Iris pigment epithelial cell (primary cell): ENCODE measurements at regions not wholly inside any gene's neighbourhood (a gene's known extent, or its start where the extent isn't known, plus 50 kb on each side); places are given as distances from the start of the nearest gene placed in this dataset.

Experiments used
- DNase-seq: peaks from one replicate; pipeline ENCODE4 v3.0.0-alpha.2; 2011; ENCODE audit warnings: low read depth

DNA sequence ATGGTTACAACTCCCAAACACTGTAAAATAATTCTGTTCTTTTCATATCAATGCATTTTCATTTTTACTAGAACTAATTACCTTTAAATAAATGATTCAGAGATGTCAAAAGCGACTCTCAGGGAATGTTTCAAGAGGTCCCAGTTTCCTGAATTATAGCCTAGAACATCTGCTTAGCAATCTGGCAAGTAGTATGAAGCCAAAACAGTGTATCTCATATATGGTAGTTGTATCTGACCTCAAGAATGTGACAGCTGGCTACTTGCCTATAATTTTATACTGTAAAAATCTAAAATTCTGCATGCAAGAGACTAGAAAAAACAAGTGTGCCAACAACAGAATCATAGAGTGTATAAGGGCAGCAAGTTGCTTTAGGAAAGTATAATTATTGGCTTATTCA, 187.7 kb upstream of the POU5F2 start:
- DNase-seq: peak; percentile 67

DNA sequence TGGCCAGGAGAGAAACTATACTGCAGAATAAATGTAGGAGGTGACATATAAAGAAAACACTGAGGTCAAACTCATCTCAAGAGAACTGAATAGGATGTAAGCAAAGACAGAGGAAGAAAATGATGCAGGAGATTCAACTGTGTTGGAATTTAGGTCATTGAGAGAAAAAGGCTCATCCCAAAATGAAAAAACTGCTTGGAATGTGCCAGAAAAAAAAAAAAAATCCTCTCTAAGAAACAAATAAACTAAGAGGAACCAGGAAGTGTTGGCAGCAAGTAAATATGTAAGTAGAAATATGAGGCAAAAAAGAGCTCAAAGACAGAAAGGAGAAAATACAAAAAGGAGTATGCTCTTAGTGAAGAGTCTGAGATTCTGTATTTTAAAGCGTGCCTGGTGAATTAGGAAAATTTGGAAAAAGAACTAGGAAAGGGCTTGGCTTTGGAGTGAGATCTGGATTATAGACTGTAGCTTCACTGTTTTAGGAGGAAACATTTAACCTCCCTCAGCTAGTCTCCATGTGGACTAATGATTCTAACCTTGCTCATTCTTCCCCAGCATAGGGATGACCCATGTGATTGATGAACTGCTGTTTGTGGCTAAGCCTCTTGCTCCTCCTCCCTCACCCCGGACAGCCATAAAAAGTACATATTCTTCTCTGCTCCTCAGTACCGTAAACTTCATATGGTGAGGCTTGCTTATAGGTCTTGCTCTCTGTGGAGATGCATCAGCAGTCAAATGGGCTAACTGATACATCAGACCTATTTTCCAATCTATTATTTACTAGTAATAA, 185.6 kb upstream of the POU5F2 start:
- peak; percentile 11 for DNase-seq

DNA sequence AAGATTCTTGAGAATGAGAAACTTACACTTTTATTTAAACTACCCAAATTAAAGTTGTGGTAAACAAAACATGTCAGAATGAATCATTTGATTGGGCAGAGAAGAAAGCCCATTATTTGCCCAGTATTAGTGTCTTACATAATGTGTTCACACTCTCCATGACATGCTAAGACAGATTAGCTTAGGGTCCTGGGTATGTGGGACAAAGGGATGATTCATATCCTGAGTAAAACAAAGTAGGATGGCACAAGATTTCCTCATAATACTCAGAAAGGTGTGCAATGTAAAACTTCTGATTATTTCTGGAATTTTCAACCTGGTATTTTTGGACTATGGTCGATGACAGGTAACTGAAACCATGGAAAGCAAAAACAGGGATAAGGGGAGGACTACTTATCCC, 183.9 kb upstream of the POU5F2 start:
- DNase-seq: no peak

DNA sequence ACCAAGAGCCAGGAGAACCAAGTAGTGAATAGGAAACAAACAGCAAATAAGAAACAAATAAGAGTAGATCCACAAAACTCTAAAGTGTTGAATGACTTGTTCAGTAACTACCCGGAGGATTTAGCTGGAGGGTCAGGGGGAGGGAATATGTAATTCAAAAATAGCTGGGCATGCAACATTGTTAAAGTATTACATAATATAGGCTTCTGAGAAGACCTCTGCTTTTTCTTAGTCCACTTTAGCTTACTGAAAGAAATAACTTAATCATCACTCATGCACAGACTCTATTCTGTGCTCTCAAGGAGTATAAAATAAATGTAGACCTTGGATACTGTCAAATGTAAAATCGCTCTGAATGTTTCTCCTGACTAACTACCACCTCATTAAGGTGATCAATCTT, 183.2 kb upstream of the POU5F2 start:
- DNase-seq: peak; percentile 48

DNA sequence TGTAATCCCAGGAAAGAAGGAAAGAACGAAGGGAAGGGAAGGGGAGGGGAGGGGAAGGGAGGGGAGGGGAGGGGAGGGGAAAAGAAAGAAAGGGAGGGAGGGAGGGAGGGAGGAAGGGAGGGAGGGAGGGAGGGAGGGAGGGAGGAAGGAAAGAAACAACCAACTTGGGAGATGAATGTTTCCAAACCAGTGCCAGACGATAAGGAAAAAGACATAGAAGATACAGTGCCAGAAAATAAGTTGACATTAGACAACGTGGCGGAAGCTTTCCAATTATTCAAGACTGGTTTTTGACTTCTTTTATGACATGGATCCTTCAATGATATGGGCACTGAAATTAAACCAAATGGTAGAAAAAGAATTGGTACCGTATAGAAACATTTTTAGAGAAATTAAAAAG, 181.2 kb upstream of the POU5F2 start:
- no peak for DNase-seq

DNA sequence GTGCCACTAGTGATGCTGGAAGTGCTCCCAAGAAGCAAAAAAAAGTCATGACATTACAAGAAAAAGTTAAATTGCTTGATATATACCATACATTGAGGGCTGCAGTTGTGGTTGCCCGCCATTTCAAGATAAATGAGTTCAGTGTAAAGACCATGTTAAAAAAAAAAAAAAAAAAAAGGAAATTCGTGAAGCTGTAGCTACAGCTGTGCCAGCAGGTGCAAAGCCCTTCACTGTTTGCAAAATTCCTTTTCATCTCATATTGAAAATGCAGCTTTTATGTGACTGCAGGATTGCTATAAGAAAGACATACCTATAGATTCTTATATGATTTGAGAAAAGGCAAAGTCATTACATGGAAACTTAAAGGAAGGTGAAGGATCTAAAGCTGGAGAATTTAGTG, 179.6 kb upstream of the POU5F2 start:
- no peak for DNase-seq

DNA sequence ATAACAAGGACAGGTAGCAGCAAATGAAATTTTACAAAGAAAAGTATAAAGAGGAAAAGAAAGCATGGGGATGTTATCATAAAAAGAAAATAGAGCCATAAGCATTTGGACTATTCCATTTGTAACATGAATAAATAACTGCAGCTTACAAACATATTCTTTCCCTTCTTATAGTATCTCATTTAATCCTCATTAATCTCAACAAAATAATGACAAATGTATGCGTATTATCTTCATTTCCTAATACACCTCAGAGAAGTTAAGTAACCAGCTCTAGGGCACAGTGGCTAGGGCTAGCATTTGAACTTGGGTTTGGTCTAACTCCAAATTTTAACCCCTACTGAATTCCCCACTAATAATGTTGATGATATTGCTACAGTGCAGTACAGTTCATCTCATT, 175.5 kb upstream of the POU5F2 start:
- no peak for DNase-seq

DNA sequence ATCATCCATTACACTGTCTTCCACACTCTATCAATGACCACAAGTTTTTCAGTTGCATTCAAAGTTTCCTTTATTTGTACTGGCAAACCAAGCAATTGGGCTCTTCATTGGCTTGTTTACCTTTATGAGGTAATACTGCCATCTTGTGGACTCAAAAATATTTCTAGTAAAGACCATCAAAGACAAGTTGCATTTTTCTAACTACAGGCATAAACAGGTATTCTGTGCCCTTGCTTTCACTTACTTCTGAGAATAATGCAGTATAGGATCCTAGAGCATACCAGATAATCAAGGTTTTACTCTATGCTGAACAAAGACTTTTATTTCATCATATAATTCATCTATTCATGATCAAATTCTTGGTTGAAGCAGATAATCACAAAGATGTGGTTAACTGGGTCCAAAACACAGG, 173.7 kb upstream of the POU5F2 start:
- DNase-seq: peak; percentile 72

DNA sequence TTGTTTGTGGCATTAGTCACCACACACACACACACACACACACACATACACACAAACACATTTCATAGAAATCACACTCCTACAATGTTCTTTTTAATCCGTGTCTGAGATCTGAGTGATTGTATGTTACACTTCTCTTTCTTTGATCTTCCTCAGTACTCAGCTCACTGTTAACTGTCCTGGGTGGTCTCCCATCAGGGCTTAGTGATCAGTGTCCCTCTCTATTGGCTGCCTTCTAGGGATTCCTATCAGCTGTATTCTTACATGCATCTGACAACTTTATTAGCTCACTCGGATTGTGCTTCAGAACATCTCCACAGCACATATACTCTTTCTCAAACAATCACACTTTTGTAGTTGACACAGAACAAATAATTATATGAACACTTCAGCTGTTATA, 170.2 kb upstream of the POU5F2 start:
- DNase-seq: no peak

DNA sequence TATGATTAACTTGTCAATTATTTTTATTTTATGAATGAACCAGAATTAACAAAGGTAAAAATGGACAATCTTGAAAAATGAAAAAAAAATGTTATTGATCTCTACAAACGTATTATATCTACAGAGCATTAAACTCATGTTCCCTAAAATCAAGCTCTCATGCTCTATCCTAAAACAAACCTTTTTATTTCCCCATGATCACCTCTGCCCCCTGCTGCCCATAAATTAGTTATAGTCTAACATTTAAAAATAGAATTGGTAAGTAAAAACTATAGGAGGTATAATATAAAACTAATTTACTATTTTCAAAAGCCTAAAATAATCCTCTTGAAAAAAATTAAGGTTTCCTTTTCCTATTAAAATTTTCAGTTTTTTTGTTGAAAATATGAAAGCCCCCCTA, 168.0 kb upstream of the POU5F2 start:
- DNase-seq: no peak

DNA sequence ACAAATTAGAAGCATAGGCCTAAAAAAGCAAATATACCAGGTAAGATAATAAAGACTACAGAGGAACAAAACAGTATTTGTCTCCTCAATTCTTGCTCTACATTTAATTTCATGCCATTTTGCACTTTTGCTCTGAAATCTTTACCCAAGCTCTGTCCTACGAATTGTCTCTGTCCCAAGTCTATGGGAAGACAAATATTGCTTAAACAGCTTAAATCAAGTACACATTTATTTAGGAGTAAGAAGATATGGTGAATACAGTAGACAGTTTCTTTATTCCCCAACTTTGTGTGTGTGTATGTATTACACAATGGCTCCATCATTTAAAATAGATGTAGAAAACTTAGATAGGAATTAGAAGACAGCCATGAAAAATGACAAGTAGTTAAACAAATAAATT, 163.5 kb upstream of the POU5F2 start:
- no peak for DNase-seq

DNA sequence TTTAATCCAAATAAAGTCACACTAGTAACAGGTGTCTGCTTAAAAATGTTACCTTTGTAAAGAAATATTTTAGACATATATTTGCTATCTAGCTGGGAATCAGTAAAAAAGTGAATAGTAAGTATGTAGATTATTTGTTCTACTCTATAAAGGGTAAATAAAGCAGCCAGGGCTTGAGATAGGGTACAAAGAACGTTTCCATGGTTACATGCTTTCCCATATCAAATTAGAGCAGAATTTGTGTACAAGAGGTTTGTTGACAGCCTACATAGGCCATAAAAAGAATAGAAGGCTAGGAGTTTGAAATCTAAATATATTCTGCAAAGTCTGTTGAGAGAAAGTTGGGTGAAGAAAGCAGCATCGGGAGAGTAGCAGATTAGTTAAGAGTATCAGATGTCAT, 160.9 kb upstream of the POU5F2 start:
- DNase-seq: no peak

DNA sequence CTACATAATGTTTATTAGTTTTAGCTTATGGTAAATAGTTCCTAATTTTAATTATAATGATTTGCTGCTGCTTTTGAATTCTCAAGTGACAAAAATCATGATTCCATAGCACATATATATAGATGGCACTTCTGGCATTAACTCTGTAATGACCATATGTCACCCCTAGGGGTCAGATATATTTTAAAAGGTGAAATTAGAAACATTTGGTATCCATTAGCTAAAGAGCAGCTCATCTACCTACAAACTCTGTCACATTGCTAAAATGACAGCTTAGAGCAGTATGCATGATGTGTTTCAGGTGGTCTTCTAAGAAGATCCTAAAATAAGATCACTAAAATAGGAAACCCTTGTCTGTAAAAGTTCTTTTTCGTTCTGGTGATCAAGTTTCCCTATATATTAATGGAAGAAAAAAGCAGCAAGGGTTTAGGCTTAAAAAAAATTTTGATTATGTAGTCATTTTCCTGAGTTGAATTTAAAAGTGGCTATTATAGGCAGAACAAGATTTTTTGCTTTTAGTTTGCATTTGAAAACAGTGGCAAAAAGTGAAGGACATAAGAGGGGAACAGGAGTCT, 157.7 kb upstream of the POU5F2 start:
- no peak for DNase-seq

DNA sequence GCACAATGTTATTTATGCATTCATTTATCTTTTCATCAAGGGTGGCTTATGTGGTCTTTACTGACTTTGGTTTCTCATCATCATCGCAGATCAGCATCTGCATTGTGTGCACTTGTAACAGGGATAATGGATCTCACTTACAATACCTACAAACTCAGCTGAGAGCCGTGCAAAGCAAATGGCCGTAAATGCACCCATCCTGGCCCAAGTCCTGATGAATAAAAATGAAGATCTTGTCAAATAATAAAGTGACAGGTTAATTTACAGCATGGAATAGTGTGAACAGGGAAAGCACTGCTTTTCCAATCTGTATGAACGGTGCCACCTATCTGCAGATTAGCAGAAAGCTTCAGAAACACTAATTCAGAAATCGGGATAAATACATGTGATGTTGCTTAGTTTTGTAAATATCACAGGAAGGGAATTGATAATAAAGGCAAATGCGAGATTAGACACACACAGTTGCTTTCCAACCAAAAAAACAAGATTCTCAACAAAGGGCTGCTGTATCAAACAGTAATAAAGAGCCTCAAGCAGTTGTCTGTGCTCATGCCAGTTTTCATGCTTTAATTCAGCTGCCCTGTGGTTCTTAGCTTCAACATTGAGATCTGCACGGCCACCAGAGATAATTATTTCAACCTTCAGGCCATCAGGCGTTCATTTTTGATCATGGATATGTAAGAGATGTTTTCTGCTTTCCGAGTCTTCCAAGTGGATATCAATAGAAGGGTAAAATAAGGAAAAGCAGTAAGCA, 153.4 kb upstream of the POU5F2 start:
- peak; percentile 31 for DNase-seq

DNA sequence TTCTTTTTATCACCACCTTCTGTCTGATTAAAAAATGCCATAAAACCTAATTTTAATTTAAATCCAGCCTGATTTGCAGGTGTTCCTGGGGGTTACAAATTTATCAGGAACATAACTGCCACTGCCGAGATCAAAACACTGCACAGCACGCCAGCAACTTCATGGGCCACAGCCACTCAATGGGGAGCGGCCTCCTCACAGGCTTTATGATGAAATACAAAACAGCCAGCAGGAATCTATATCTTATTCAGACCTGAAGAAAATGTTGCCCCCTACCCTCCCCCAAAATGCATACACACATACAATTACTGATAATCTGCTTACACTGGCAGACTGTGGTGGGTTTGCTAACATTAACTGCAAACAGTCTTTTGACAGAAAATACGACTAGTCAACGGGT, 151.7 kb upstream of the POU5F2 start:
- no peak for DNase-seq

DNA sequence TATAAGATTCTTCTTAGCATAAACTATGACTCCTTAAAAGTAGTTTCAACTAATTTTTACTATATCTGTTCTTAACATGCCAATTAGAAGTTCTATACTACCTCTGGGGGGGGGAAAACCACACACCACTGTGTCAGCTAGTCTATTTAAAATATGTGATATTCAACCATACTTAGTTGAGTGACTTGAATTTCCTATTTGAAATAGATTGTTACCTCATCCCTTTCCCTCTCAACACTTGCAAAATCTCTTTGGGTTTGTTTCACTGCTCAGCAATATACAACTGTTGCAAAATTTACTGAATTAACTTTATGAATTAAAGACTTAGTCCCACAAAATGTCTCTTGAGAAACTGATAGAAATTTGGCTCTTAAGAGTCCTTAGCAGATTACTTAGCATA, 151.1 kb upstream of the POU5F2 start:
- DNase-seq: peak; percentile 32

DNA sequence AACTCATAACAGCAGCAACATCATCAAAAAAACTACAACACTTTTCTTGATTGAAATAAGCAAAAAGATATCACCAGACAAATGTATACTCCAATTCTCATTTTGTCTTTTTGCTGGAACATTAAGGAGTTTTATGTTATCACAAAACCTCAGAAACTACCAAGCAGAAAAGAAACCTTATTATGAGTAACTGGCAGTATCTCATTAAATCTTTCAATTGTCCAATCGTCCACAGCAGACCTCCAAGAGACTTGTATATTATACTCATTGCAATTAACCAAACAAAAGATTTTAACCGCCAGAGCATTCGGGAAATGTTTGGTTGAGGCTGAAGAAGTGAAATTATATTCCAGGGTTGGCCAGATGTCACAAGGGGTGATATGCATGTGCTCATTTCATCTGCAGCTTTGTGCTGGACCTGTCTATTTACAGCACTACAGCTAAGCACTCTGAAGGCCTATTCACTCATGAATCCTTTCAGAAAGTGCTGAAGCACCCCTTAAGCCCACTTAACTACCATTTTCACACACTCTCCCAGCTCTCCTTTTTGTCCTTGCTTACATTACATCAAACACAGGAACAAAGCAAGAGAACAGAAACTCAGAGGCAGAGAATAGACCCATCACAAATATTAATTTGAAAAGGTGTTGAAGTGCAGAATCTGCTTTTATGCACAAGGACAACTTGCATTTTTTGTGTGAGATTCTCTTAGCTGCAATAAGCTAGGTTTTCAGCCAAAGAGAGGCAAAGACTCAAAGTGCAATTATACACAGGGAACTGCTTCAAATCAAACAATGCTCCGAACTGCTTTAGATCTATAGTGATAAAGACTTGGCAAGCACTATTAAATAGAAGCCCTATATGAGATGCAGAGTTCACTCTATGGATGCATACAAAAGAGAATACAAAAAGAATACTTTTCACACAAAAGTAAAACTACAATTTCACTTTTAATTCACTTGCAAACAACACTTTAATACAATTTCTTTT, 150.4 kb upstream of the POU5F2 start:
- DNase-seq: no peak

DNA sequence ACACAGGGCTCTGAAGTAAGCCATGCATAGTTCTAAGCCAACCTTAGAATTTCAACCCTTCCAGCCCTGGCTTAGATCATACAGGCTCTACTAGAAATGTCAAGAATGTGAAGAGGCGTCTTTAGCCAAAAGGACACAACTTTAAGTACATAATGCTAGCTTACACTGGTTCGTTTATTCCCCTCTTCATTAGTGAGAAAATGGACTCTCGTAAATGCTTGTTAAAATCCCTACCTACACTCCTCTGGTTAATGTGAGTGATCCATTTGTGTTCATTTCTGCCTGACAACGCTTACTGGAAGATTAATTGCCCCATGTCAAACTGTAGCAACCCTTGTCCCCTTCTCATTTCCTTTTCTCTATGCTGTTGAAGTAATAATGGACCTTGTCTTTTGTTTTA, 149.3 kb upstream of the POU5F2 start:
- peak; percentile 60 for DNase-seq

DNA sequence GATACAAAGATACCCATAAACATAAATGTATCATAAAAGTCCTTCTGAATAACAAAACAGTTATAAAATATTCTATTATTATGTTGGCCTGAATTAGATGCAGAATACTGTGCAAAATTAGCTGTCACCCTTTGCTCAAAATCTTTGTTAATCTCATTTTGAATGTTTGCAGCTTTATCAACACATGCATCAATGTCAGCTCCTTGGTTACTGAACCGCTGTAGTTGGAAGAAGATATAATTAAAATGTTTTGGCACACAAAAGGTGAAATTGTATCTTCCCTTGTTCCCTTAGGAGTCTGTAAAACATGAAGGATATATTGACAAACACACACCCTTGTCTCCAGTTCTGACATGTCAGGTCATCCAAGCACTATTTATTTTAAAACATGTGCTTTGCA, 146.3 kb upstream of the POU5F2 start:
- no peak for DNase-seq

DNA sequence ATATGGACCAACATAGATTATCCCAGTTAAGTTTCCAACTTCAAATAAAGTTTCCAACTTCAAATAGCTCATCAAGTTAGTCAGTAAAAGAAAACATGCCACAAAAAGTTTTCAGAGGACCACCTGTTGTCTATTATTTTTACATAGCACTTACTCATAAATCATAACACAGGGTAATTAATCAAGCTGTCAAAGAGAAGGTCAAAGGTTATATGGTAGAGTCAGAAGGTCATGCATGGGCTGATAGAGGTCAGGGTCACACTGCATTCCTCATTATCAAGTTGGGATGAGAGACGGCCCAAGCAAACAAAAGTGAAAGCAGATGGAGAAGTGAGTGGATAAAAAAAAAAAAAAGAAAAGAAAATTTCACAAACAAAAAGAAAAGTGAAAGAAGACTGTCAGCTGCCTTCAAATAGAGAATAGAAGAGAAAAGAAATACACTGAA, 145.5 kb upstream of the POU5F2 start:
- DNase-seq: peak; percentile 28

DNA sequence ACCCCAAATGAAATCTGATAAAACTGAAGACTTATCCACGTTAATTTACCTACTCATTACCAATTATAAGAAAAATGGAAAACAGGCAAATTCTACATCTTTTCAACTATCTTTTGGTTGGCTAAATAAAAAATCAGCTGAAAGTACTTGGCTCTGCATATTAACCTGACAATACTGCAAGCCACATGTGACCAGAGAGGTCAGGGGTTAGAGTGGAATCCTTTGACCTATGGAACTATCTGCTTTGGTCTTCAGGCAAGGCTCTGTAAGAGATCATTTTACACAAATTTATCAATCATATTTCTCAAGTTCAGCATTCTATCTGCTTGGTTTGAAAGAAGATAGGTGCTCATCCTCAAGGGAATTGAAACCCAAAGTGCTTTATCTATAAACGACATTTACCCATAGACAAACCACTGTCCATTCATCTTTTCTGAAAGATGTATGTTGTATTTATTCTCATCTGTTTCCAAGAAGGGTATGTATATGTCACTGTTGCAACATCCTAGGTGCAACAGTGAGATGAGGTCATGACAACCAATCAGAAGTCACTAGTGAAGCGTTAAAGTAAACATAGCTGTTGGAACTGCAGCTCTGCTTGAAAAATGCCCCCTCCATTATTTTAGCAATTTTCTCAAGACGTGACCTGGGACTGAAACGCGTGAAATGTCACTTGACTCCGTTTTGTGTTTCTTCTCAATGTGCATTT, 144.9 kb upstream of the POU5F2 start:
- peak; percentile 43 for DNase-seq
